Ectodermal cell (in vitro differentiated cells): ENCODE measurements at regions not wholly inside any gene's neighbourhood (a gene's known extent, or its start where the extent isn't known, plus 50 kb on each side); places are given as distances from the start of the nearest gene placed in this dataset.

Experiments
- H3K27ac ChIP-seq: 2 replicates; pipeline ENCODE4 v1.7.0; 2013; ENCODE audit warnings: mild to moderate bottlenecking, low read depth, low read length; ENCODE audit not compliant: insufficient read depth, poor library complexity, severe bottlenecking
- H3K27me3 ChIP-seq: 2 replicates; pipeline ENCODE4 v1.7.0; 2013; ENCODE audit warnings: mild to moderate bottlenecking, low read length; ENCODE audit not compliant: insufficient read depth, control insufficient read depth, poor library complexity, severe bottlenecking
- H3K36me3 ChIP-seq: one replicate; pipeline ENCODE4 v1.7.0; 2013; ENCODE audit warnings: low read length; ENCODE audit not compliant: control insufficient read depth, insufficient read depth
- H3K4me1 ChIP-seq: one replicate; pipeline ENCODE4 v1.7.0; 2013; ENCODE audit warnings: low read length; ENCODE audit not compliant: control insufficient read depth, insufficient read depth
- H3K4me3 ChIP-seq: 2 replicates; pipeline ENCODE4 v1.7.0; 2013; ENCODE audit warnings: low read depth, low read length, control low read depth; ENCODE audit not compliant: insufficient read depth
- H3K9me3 ChIP-seq: 2 replicates; pipeline ENCODE4 v1.7.0; 2013; ENCODE audit warnings: mild to moderate bottlenecking, low read length, moderate library complexity; ENCODE audit not compliant: control insufficient read depth
- WGBS, 2 experiments: methylation state at CpG; one replicate each; pipeline ENCODE4 v1.1.7; 2013; ENCODE audit warnings: missing lambda C conversion rate in 2 of 2; 5-methylcytosine and 5-hydroxymethylcytosine counted together

GRCh38 chr20:42020316-42020715 is 402.1 kb upstream of the CHD6 start:
- Histone ChIP-seq H3K27me3 (no peaks in the 10 kb centered on the region), H3K36me3 (no peaks in the 10 kb centered on the region), H3K9me3 (no peaks in the 10 kb centered on the region), H3K4me3 (no peak overlapping the region), H3K27ac (no peak overlapping the region), H3K4me1 (no peaks in the 10 kb centered on the region)
- 82 to 86% methylated on average over 4 of the region's 4 CpGs for WGBS, 2 experiments

GRCh38 chr20:42018979-42019378 is 400.8 kb upstream of the CHD6 start:
- Histone ChIP-seq H3K4me1 (no peaks in the 10 kb centered on the region), H3K27ac (no peak overlapping the region), H3K9me3 (no peaks in the 10 kb centered on the region), H3K4me3 (no peak overlapping the region), H3K36me3 (no peaks in the 10 kb centered on the region), H3K27me3 (no peaks in the 10 kb centered on the region)

DNA sequence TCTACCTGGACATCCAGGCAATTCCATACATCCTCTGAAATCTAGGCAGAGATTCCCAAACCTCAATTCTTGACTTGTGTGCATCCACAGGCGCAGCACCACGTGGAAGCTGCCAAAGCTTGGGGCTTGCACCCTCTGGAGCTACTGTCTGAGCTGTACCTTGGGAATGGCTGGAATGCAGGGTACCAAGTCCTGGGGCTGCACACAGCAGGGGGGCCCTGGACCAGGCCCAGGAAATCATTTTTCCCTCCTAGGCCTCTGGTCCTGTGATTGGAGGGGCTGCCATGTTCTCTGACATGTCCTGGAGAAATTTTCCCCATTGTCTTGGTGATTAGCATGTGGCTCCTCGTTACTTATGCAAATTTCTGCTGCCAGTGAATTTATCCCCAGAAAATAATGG is 391.9 kb upstream of the CHD6 start:
- no peak overlapping the region for H3K27ac ChIP-seq
- no peaks in the 10 kb centered on the region for H3K4me1 ChIP-seq
- H3K27me3 ChIP-seq: no peaks in the 10 kb centered on the region
- peaks cover 3% of the 10 kb centered on the region for H3K9me3 ChIP-seq
- H3K36me3 ChIP-seq: no peaks in the 10 kb centered on the region
- H3K4me3 ChIP-seq: no peak overlapping the region
- 84 to 85% methylated on average over 3 of the region's 3 CpGs for WGBS, 2 experiments

- Histone ChIP-seq H3K4me1 (no peaks in the 10 kb centered on the region), H3K9me3 (peaks cover 3% of the 10 kb centered on the region), H3K27ac (no peak overlapping the region), H3K27me3 (no peaks in the 10 kb centered on the region), H3K4me3 (no peak overlapping the region), H3K36me3 (no peaks in the 10 kb centered on the region)
- 90 to 92% methylated on average over 4 of the region's 4 CpGs for WGBS, 2 experiments
These were observed 389.1 kb upstream of the CHD6 start for GRCh38 chr20:42007251-42007650.

- Histone ChIP-seq H3K27me3 (no peaks in the 10 kb centered on the region), H3K27ac (no peak overlapping the region), H3K4me1 (no peaks in the 10 kb centered on the region), H3K9me3 (peaks cover 3% of the 10 kb centered on the region), H3K36me3 (no peaks in the 10 kb centered on the region), H3K4me3 (no peak overlapping the region)
These were observed 387.0 kb upstream of the CHD6 start for GRCh38 chr20:42005211-42005610.

- 91 to 94% methylated on average over 1 of the region's 2 CpGs for WGBS, 2 experiments
These were observed 385.2 kb upstream of the CHD6 start for GRCh38 chr20:42003380-42003779.

GRCh38 chr20:41998539-41999341 is 380.6 kb upstream of the CHD6 start:
- Histone ChIP-seq H3K27me3 (no peaks in the 10 kb centered on the region), H3K9me3 (no peaks in the 10 kb centered on the region), H3K27ac (no peak overlapping the region), H3K36me3 (no peaks in the 10 kb centered on the region), H3K4me1 (no peaks in the 10 kb centered on the region), H3K4me3 (no peak overlapping the region)
- 96 to 97% methylated on average over 92 of the region's 92 CpGs for WGBS, 2 experiments

More at GRCh38 chr20:42003380-42003779, 385.2 kb upstream of the CHD6 start:
- Histone ChIP-seq H3K4me1 (no peaks in the 10 kb centered on the region), H3K27ac (no peak overlapping the region), H3K27me3 (no peaks in the 10 kb centered on the region), H3K4me3 (no peak overlapping the region), H3K9me3 (no peaks in the 10 kb centered on the region), H3K36me3 (no peaks in the 10 kb centered on the region)

GRCh38 chr20:41996951-41997350 is 378.8 kb upstream of the CHD6 start:
- Histone ChIP-seq H3K27ac (no peak overlapping the region), H3K9me3 (no peaks in the 10 kb centered on the region), H3K36me3 (no peaks in the 10 kb centered on the region), H3K4me1 (no peaks in the 10 kb centered on the region), H3K4me3 (no peak overlapping the region), H3K27me3 (no peaks in the 10 kb centered on the region)
- WGBS, 2 experiments: 85 to 93% methylated on average over 3 of the region's 3 CpGs

DNA sequence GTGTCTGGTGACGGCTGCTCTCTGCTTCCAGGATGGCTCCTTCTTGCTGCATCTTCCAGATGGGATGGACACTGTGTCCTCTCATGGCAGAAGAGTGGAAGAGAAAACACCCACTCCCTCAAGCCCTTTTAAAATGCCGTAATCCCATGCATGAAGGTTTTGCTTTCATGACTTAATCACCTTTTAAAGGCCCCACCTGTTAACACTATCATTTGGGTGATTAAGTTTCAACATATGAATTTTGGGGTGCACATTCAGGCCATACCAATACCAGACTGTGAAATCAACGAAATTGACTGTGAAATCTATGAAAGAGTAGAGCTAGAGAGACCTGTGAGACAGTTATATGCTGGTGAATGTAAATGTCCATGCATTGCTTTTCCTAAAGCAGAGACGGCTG is 374.3 kb upstream of the CHD6 start:
- Histone ChIP-seq H3K9me3 (no peaks in the 10 kb centered on the region), H3K27ac (no peak overlapping the region)

GRCh38 chr20:41991412-41991811 is 373.2 kb upstream of the CHD6 start:
- Histone ChIP-seq H3K4me1 (no peaks in the 10 kb centered on the region), H3K36me3 (no peaks in the 10 kb centered on the region), H3K4me3 (no peak overlapping the region), H3K27me3 (no peaks in the 10 kb centered on the region), H3K27ac (no peak overlapping the region), H3K9me3 (no peaks in the 10 kb centered on the region)
- 86 to 93% methylated on average over 1 of the region's 1 CpG for WGBS, 2 experiments

More for the DNA sequence above, 374.3 kb upstream of the CHD6 start:
- Histone ChIP-seq H3K27me3 (no peaks in the 10 kb centered on the region), H3K4me3 (no peak overlapping the region), H3K4me1 (no peaks in the 10 kb centered on the region), H3K36me3 (no peaks in the 10 kb centered on the region)
- WGBS, 2 experiments: 89 to 91% methylated on average over 3 to 4 of the region's 4 CpGs
